GM10266 (cell line): ENCODE measurements at regions not wholly inside any gene's neighbourhood (a gene's known extent, or its start where the extent isn't known, plus 50 kb on each side); places are given as distances from the start of the nearest gene placed in this dataset.

Source experiments
- DNase-seq: peaks from one replicate; pipeline ENCODE4 v3.0.0; 2012; ENCODE audit errors: extremely low spot score
- TF ChIP-seq, protein P1 (sequence below): IDR thresholded peaks from 2 replicates; pipeline ENCODE4 v1.5.1; 2012; ENCODE audit warnings: mild to moderate bottlenecking, low read depth; ENCODE audit not compliant: control insufficient read depth, insufficient read depth; ENCODE audit errors: missing control alignments

DNA sequence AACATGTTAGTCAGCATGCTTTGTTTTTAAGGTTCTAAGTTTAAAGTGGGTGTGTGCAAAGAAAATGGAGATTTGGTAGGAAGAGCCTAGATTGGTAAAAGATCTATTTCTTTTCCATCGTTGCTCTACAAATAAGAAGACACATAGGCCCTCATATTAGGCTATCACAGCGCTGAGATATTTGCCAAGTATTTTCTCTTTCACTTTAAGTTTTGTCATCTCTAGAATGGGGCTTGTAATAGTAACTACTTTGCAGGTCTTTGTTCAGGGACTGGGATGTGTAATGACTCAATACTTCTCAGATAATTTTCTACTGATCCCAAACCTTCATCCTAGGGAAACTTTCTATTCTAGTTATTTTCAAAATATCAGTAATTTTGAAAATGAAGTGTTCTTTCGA lies 917.7 kb upstream of the SLC10A2 start:
- TF ChIP-seq, protein P1, sequence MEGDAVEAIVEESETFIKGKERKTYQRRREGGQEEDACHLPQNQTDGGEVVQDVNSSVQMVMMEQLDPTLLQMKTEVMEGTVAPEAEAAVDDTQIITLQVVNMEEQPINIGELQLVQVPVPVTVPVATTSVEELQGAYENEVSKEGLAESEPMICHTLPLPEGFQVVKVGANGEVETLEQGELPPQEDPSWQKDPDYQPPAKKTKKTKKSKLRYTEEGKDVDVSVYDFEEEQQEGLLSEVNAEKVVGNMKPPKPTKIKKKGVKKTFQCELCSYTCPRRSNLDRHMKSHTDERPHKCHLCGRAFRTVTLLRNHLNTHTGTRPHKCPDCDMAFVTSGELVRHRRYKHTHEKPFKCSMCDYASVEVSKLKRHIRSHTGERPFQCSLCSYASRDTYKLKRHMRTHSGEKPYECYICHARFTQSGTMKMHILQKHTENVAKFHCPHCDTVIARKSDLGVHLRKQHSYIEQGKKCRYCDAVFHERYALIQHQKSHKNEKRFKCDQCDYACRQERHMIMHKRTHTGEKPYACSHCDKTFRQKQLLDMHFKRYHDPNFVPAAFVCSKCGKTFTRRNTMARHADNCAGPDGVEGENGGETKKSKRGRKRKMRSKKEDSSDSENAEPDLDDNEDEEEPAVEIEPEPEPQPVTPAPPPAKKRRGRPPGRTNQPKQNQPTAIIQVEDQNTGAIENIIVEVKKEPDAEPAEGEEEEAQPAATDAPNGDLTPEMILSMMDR: no peak
- no peak for DNase-seq

DNA sequence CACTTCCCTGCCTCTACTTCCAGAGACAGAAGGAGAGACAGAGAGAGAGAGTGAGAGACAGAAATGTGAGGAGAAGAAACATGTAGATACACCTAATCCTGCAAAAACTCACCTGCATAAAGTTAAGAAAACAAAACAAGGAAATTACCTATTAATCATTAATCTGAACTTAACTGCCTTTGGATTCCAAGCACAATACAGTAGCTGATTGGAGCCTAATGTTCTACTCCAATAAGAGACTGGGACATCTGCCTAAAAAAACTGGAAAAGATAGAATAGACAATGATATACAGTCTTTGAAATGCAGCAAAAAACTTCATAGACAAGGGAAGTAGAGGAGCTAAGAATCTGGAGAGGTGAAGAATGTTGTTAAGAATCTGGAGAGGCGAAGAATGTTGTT lies 910.2 kb upstream of the SLC10A2 start:
- no peak for DNase-seq
- TF ChIP-seq, protein P1: no peak

DNA sequence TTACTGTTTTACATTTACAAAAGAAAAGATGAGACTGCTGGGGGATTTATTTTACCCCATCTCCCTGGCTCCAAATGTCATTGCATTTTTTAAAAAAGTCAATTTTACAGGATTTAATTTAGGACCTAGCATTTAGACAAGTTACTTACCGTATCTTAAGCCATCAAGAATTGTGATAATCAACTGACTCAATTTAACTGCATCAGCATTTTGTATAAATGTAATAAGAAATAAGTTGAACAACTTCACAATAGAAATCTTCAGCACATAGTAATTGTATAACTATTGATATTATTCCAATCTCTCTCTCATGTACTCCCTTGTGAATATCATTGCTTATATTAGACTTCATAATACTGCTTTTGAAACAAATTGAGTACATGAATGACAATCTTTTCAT lies 907.5 kb upstream of the SLC10A2 start:
- TF ChIP-seq, protein P1: no peak
- no peak for DNase-seq

DNA sequence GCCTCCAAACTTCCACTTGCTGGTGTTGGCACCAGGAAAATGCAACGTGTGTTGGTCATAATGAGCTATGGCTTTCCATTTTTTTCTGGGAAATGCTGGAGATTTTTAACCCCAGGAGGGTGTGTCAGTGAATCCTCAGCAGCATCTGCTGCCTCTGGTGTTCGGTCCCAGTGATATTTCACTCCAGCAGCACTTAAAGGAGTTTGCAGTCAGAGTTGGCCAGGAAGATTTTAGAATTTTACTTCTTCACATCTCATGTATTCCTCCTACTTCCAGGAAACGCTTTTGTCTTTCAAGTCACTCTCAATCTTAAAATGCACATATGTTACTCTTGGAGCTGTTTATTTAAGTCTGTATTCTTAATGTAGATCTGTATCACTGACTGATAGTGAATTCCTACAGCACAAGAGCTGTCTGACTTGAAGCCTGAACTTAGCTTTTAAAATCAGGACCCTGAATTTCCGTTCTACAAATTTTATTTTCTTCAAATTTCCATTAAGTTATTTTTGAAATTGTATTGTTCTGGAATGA lies 903.4 kb upstream of the SLC10A2 start:
- TF ChIP-seq, protein P1: no peak
- DNase-seq: no peak

DNA sequence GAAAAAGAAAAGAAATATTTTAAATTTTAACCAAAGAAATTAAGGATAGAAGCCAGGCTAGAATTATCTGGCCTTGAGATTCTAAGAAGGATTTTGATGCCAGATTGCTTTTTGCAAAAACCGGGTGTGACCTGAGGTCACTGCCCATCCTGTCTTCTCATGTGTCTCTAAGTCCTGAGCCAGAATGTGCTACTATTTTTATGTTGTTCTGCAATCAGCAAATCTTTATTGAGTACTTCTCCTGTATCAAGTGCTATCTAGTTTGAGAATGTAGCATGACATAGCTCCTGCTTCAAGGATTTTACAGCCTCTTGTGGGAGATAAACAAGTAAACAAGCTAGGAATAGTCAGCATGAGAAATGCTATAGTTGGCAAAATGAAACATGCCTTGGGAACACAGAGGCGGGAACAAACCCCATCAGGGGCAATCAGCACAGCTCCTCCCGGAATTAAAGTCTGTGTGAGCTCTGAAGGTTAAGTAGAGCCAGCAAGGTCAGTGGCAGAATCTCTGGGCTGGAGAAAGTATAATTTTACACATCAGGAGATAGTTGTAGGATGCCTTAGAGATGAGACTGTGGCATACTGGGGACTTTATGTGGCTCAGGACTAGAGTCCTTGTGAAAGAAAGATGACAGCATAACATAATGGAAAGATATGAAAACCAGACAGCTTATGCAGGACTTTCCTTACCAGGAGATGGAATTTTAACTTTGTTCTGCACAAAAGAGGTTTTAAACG lies 899.5 kb upstream of the SLC10A2 start:
- TF ChIP-seq, protein P1: no peak
- no peak for DNase-seq

DNA sequence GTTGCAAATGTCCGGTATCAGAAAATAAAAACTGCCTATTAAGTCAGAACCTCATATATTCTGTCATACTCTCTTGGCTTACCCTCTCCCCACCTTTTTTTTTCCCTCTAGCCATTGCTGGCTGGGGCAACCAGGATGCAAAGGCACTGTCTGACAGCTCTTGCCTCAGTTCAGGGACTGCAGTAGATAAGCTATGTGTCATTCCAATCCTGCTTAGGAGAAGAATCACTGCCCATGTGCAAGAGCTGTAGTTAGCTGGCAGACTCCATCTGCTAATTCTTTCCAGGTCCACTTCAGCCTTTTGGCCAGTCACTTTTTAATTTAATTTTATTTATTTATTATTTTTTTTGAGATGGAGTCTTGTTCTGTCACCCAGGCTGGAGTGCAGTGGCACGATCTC lies 895.6 kb upstream of the SLC10A2 start:
- no peak for DNase-seq
- TF ChIP-seq, protein P1: no peak

DNA sequence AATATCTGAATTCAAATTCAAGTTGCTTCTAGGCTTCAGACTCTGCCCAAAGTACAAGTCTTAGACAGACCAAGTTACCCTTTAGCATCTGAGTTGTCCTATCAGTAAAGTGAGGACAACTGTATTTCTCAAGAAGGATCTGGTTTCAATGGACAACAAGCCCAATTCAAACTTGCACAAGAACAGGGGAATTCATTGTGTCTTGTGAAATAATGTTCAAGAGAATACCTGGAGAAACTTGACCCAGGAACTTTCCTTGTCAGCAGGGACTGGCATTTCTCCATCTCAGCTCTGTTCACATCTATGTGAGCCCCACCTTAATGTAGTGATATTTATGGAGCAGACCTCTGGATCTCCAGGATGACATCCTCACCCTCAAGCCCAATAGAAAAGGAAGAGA lies 894.9 kb upstream of the SLC10A2 start:
- DNase-seq: no peak
- TF ChIP-seq, protein P1: no peak
